ENCODE measurements at regions not wholly inside any gene's neighbourhood (a gene's known extent, or its start where the extent isn't known, plus 50 kb on each side); places are given as distances from the start of the nearest gene placed in this dataset.

GRCh38 chr14:44766285-44766684, 195.5 kb downstream of the KLHL28 start:
- TF ChIP-seq CTCF (IDR thresholded peaks at IDR 0.05) (no peak), POLR2AphosphoS5 (IDR thresholded peaks at IDR 0.05) (no peak)

All from prostate gland (tissue), 2 donors.